H9 (cell line): ENCODE measurements at regions not wholly inside any gene's neighbourhood (a gene's known extent, or its start where the extent isn't known, plus 50 kb on each side); places are given as distances from the start of the nearest gene placed in this dataset.
"Not testable (repeated sequence)": the region's sequence is repeated elsewhere in the genome, so short reads cannot be mapped to it uniquely, and the experiment has no call there.

Source experiments
- DNase-seq: peaks from one replicate; pipeline ENCODE4 v3.0.0-alpha.2; 2017
- H2AFZ ChIP-seq: one replicate; pipeline ENCODE4 v1.6.1; 2013; ENCODE audit warnings: mild to moderate bottlenecking, low read length, control low read depth, moderate library complexity
- H2AK5ac ChIP-seq: 2 replicates; pipeline ENCODE4 v1.6.1; 2013; ENCODE audit warnings: low read length, control low read depth, mixed read lengths; ENCODE audit not compliant: insufficient read length
- H2BK120ac ChIP-seq: one replicate; pipeline ENCODE4 v1.6.1; 2013; ENCODE audit warnings: low read depth, mild to moderate bottlenecking, low read length, control low read depth, inconsistent platforms; ENCODE audit not compliant: poor library complexity, severe bottlenecking
- H2BK12ac ChIP-seq: 2 replicates; pipeline ENCODE4 v1.6.1; 2013; ENCODE audit warnings: low read length, control low read depth, mixed read lengths, low read depth; ENCODE audit not compliant: insufficient read length
- H2BK15ac ChIP-seq: 2 replicates; pipeline ENCODE4 v1.6.1; 2013; ENCODE audit warnings: low read depth, low read length, control low read depth
- H2BK20ac ChIP-seq: one replicate; pipeline ENCODE4 v1.6.1; 2013; ENCODE audit warnings: low read depth, mild to moderate bottlenecking, low read length, control low read depth, inconsistent platforms; ENCODE audit not compliant: poor library complexity, severe bottlenecking
- H2BK5ac ChIP-seq: 2 replicates; pipeline ENCODE4 v1.6.1; 2013; ENCODE audit warnings: low read length, control low read depth, mixed read lengths; ENCODE audit not compliant: insufficient read length
- H3K14ac ChIP-seq: 2 replicates; pipeline ENCODE4 v1.6.1; 2013; ENCODE audit warnings: low read length, control low read depth; ENCODE audit not compliant: insufficient read depth
- H3K18ac ChIP-seq: 2 replicates; pipeline ENCODE4 v1.6.1; 2013; ENCODE audit warnings: low read depth, mild to moderate bottlenecking, mixed read lengths, low read length, control low read depth; ENCODE audit not compliant: insufficient read length
- H3K23ac ChIP-seq: 2 replicates; pipeline ENCODE4 v1.6.1; 2013; ENCODE audit warnings: low read length, control low read depth, mixed read lengths, low read depth; ENCODE audit not compliant: insufficient read length
- H3K23me2 ChIP-seq: 2 replicates; pipeline ENCODE4 v1.6.1; 2013; ENCODE audit warnings: low read depth, mild to moderate bottlenecking, mixed read lengths, low read length, control low read depth; ENCODE audit not compliant: insufficient read length, poor library complexity, severe bottlenecking
- H3K27ac ChIP-seq: 2 replicates; pipeline ENCODE4 v1.5.1; 2013; ENCODE audit warnings: low read length, control low read depth, mixed read lengths, low read depth; ENCODE audit not compliant: insufficient read length
- H3K27me3 ChIP-seq: 2 replicates; pipeline ENCODE4 v1.6.1; 2013; ENCODE audit warnings: low read length, control low read depth, inconsistent platforms; ENCODE audit not compliant: insufficient read depth
- H3K4ac ChIP-seq: 2 replicates; pipeline ENCODE4 v1.6.1; 2013; ENCODE audit warnings: low read depth, mild to moderate bottlenecking, control low read depth, inconsistent platforms, low read length, moderate library complexity
- H3K4me1 ChIP-seq: 2 replicates; pipeline ENCODE4 v1.6.1; 2013; ENCODE audit warnings: low read length, control low read depth, inconsistent platforms; ENCODE audit not compliant: insufficient read depth
- H3K4me2 ChIP-seq: 2 replicates; pipeline ENCODE4 v1.6.1; 2013; ENCODE audit warnings: low read length, control low read depth, mixed read lengths; ENCODE audit not compliant: insufficient read length, insufficient read depth
- H3K56ac ChIP-seq: 2 replicates; pipeline ENCODE4 v1.6.1; 2013; ENCODE audit warnings: low read depth, mild to moderate bottlenecking, mixed read lengths, low read length, control low read depth; ENCODE audit not compliant: insufficient read length
- H3K79me1 ChIP-seq: 2 replicates; pipeline ENCODE4 v1.6.1; 2013; ENCODE audit warnings: low read depth, mild to moderate bottlenecking, moderate library complexity, low read length, control low read depth, inconsistent platforms; ENCODE audit not compliant: insufficient read depth, poor library complexity, severe bottlenecking
- H3K79me2 ChIP-seq: 2 replicates; pipeline ENCODE4 v1.6.1; 2013; ENCODE audit warnings: low read length, control low read depth, inconsistent platforms; ENCODE audit not compliant: insufficient read depth
- H3K9ac ChIP-seq: 2 replicates; pipeline ENCODE4 v1.6.1; 2013; ENCODE audit warnings: low read length, control low read depth, mixed read lengths; ENCODE audit not compliant: insufficient read length; ENCODE audit errors: extremely low read depth
- H3K9me3 ChIP-seq: one replicate; pipeline ENCODE4 v1.6.1; 2013; ENCODE audit warnings: low read depth, low read length, inconsistent platforms; ENCODE audit not compliant: control insufficient read depth
- H3T11ph ChIP-seq: one replicate; pipeline ENCODE4 v1.6.1; 2013; ENCODE audit warnings: mild to moderate bottlenecking, low read length, control low read depth, inconsistent platforms
- H4K20me1 ChIP-seq: one replicate; pipeline ENCODE4 v1.6.1; 2013; ENCODE audit not compliant: control insufficient read depth, insufficient read length, insufficient read depth
- H4K5ac ChIP-seq: 2 replicates; pipeline ENCODE4 v1.6.1; 2013; ENCODE audit warnings: low read depth, mild to moderate bottlenecking, mixed read lengths, low read length, control low read depth; ENCODE audit not compliant: insufficient read length
- H4K8ac ChIP-seq: replicated peaks from 2 replicates; pipeline ENCODE4 v1.6.1; 2013; ENCODE audit warnings: low read length, control low read depth, mixed read lengths, low read depth; ENCODE audit not compliant: insufficient read length
- H4K91ac ChIP-seq: 2 replicates; pipeline ENCODE4 v1.6.1; 2013; ENCODE audit warnings: low read depth, mild to moderate bottlenecking, moderate library complexity, mixed read lengths, low read length, control low read depth; ENCODE audit not compliant: insufficient read length
- H3K27ac Mint-ChIP-seq, 3 experiments: 2 replicates in 2 of 3; 3 replicates in 1 of 3; pipeline ENCODE4 v1.8.0; 2020 to 2021; ENCODE audit warnings: mixed read lengths in 3 of 3, mild to moderate bottlenecking in 1 of 3, moderate library complexity in 1 of 3
- H3K27me3 Mint-ChIP-seq: 2 replicates; pipeline ENCODE4 v1.8.0; 2021; ENCODE audit warnings: low read depth, mild to moderate bottlenecking, moderate library complexity, mixed read lengths
- H3K36me3 Mint-ChIP-seq, 3 experiments: 2 replicates in 2 of 3; 3 replicates in 1 of 3; pipeline ENCODE4 v1.8.0; 2020 to 2021; ENCODE audit warnings: low read depth in 3 of 3, mixed read lengths in 3 of 3; ENCODE audit not compliant: insufficient read depth in 1 of 3
- H3K4me1 Mint-ChIP-seq, 2 experiments: 2 replicates each; pipeline ENCODE4 v1.8.0; 2020; ENCODE audit warnings: mixed read lengths in 2 of 2
- H3K4me3 Mint-ChIP-seq, 2 experiments: 2 replicates in 1 of 2; 3 replicates in 1 of 2; pipeline ENCODE4 v1.8.0; 2020 to 2021; ENCODE audit warnings: mild to moderate bottlenecking in 2 of 2, mixed read lengths in 2 of 2, moderate library complexity in 1 of 2
- H3K9me3 Mint-ChIP-seq, 2 experiments: 2 replicates in 1 of 2; 3 replicates in 1 of 2; pipeline ENCODE4 v1.8.0; 2020; ENCODE audit warnings: mild to moderate bottlenecking in 2 of 2, mixed read lengths in 2 of 2, moderate library complexity in 1 of 2
- WGBS: extraction: QIAGEN DNeasy Blood & Tissue Kit; methylation state at CpG from one replicate; pipeline ENCODE4 v1.1.7; 2013; ENCODE audit warnings: missing lambda C conversion rate, low lambda C conversion rate, mixed read lengths; ENCODE audit not compliant: insufficient read length; ENCODE audit errors: extremely low coverage; 5-methylcytosine and 5-hydroxymethylcytosine counted together

DNA sequence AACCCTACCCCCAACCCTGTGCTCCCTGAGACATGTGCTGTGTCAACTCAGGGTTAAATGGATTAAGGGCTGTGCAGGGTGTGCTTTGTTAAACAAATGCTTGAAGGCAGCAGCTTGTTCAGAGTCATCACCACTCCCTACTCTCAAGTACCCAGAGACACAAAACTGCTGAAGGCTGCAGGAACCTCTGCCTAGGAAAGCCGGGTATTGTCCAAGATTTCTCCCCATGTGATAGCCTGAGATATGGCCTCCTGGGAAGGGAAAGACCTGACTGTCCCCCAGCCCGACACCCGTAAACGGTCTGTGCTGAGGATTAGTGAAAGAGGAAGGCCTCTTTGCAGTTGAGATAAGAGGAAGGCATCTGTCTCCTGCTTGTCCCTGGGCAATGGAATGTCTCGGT is 83.6 kb upstream of the ALDH3B2 start:
- not testable (repeated sequence) for H3K79me1 ChIP-seq, DNase-seq

DNA sequence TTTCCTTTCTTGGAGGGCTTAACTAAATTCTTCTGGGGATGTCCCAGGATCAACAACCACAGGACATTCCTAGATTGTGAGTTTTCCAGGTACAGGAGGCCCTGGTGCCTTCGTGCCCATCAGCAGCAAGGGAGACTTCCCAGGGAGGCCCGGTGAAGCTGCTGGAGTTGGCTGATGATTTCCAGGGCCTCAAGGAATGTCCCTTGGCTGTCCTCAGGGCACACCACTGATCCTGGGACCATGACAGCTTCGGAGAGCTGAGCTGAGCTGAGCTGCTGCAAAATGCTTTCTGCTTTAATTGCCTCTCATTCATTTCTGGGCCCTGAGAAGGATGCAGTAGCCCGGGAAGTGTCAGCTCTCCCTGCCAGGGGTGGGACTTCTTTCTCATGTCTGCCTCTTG is 79.4 kb upstream of the ALDH3B2 start:
- H4K91ac ChIP-seq, H3K9me3 Mint-ChIP-seq, H2BK5ac ChIP-seq, H3K4me2 ChIP-seq, H3K79me1 ChIP-seq, H3K27ac Mint-ChIP-seq, H2BK20ac ChIP-seq, H3K4ac ChIP-seq, H2BK120ac ChIP-seq, H3K9ac ChIP-seq, H2AFZ ChIP-seq, H3K14ac ChIP-seq, H3K18ac ChIP-seq, H3T11ph ChIP-seq, H3K27me3 ChIP-seq, H2BK15ac ChIP-seq, H3K36me3 Mint-ChIP-seq, H2BK12ac ChIP-seq, H3K9me3 ChIP-seq, H4K8ac ChIP-seq, H2AK5ac ChIP-seq, H3K27ac ChIP-seq, H4K20me1 ChIP-seq, H3K56ac ChIP-seq, DNase-seq, H4K5ac ChIP-seq, H3K79me2 ChIP-seq, H3K4me1 ChIP-seq, H3K23ac ChIP-seq, H3K27me3 Mint-ChIP-seq, H3K23me2 ChIP-seq, H3K4me3 Mint-ChIP-seq: not testable (repeated sequence)
- WGBS = no CpG with 5 or more reads among the region's 4 CpGs
- peaks cover 24 to 27% of the 10 kb centered on the region in 2 experiments for H3K4me1 Mint-ChIP-seq

More for the DNA sequence above, 83.6 kb upstream of the ALDH3B2 start:
- not testable (repeated sequence) for H3K27me3 Mint-ChIP-seq, H3K4ac ChIP-seq, H3K14ac ChIP-seq, H2BK5ac ChIP-seq, H2AK5ac ChIP-seq, H2BK20ac ChIP-seq, H3K9me3 Mint-ChIP-seq, H4K5ac ChIP-seq, H3K27ac ChIP-seq, H3K4me1 ChIP-seq, H3K18ac ChIP-seq, H4K8ac ChIP-seq, H2BK15ac ChIP-seq, H2BK120ac ChIP-seq, H3K4me2 ChIP-seq, H3T11ph ChIP-seq, H3K56ac ChIP-seq, H3K9ac ChIP-seq, H3K9me3 ChIP-seq, H2BK12ac ChIP-seq, H3K23ac ChIP-seq, H2AFZ ChIP-seq, H3K27me3 ChIP-seq, H3K79me2 ChIP-seq, H4K20me1 ChIP-seq, H4K91ac ChIP-seq, H3K23me2 ChIP-seq
- H3K27ac Mint-ChIP-seq = peak overlapping the region in 2 of 3 experiments; percentile 37 to 41; a peak in 3 of 7 replicates
- H3K4me3 Mint-ChIP-seq = peak overlapping the region; percentile 5 to 10; a peak in 2 of 5 replicates
- no CpG with 5 or more reads among the region's 5 CpGs for whole genome bisulfite sequencing
- H3K4me1 Mint-ChIP-seq = peaks cover 48 to 51% of the 10 kb centered on the region in 2 experiments
- peaks cover 0 to 13% (median 3%) of the 10 kb centered on the region in 3 experiments; a peak in 4 of 7 replicates for H3K36me3 Mint-ChIP-seq
